ENCODE measurements at regions not wholly inside any gene's neighbourhood (a gene's known extent, or its start where the extent isn't known, plus 50 kb on each side); places are given as distances from the start of the nearest gene placed in this dataset.

GRCh38 chr6:27726619-27727023 lies 185.6 kb downstream of the OR2B2 start:
- no peak for TF ChIP-seq CTCF (IDR thresholded peaks at IDR 0.05; ENCODE audit: low read depth, low read length, missing input control)
- TF ChIP-seq TAF1 (conservative IDR thresholded peaks at IDR 0.05), result no peak
- TF ChIP-seq MAX (IDR thresholded peaks at IDR 0.05), result no peak
- no peak for TF ChIP-seq JUND (IDR thresholded peaks at IDR 0.05)
